GM10266 (cell line): ENCODE measurements at regions not wholly inside any gene's neighbourhood (a gene's known extent, or its start where the extent isn't known, plus 50 kb on each side); places are given as distances from the start of the nearest gene placed in this dataset.

Source experiments
- DNase-seq: peaks from one replicate; pipeline ENCODE4 v3.0.0; 2012; ENCODE audit errors: extremely low spot score
- TF ChIP-seq, protein P1 (sequence below): IDR thresholded peaks from 2 replicates; pipeline ENCODE4 v1.5.1; 2012; ENCODE audit warnings: mild to moderate bottlenecking, low read depth; ENCODE audit not compliant: control insufficient read depth, insufficient read depth; ENCODE audit errors: missing control alignments

DNA sequence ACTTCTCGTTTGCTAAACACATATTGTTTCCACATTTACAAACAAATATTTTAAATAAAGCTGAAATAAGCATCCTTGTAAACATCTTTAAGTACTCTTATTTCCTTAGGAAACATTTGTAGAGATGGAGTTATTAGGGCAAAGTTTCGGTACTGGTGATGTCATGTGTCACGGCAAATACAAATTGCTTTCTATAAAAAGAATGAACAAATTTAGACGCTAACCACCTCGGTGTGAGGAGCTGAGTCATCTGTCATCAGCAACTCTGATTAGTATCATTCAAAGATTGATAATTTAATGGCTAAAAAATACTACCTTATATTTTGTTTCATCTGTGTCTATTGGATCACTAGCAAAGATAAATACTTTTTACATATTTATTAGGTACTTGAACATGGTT is 982.0 kb downstream of the VRK1 start:
- no peak for DNase-seq
- TF ChIP-seq, protein P1, sequence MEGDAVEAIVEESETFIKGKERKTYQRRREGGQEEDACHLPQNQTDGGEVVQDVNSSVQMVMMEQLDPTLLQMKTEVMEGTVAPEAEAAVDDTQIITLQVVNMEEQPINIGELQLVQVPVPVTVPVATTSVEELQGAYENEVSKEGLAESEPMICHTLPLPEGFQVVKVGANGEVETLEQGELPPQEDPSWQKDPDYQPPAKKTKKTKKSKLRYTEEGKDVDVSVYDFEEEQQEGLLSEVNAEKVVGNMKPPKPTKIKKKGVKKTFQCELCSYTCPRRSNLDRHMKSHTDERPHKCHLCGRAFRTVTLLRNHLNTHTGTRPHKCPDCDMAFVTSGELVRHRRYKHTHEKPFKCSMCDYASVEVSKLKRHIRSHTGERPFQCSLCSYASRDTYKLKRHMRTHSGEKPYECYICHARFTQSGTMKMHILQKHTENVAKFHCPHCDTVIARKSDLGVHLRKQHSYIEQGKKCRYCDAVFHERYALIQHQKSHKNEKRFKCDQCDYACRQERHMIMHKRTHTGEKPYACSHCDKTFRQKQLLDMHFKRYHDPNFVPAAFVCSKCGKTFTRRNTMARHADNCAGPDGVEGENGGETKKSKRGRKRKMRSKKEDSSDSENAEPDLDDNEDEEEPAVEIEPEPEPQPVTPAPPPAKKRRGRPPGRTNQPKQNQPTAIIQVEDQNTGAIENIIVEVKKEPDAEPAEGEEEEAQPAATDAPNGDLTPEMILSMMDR: no peak

DNA sequence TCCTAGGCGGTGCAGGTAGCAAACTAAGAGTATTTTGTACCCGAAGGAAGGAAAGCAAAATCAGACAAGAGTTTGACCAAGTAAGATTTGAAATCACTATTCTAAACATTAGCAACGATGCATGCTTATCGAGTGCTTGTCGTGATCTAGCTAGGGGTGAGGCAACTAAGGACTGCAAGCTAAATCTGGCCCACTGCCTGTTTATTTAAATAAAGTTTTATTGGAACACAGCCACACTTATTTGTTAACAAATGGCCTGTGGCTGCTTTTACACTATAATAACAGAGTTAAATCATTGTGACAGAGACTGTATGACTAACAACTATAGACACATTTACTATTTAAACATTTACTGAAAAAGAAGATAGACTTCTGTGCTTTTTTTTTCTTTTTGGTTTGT is 983.6 kb downstream of the VRK1 start:
- TF ChIP-seq, protein P1: no peak
- no peak for DNase-seq

DNA sequence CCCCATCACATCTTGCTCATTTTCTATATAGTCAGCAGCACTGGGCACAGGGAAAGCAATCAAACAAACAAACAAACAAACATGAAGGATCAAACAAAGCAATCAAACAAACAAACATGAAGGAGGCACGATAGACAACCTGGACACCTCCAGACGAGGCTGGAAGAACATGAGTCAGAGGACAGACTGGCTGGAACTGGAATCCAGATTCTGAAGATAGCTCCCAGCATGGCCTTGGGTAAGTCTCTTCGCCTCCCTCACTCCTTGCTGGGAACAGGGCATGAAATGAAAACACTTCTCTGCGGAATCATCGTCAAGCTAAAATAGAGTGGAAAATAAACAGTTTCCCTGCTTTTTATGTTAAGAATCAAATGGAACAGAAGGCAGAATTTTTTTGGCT is 984.8 kb downstream of the VRK1 start:
- TF ChIP-seq, protein P1: no peak
- DNase-seq: no peak

DNA sequence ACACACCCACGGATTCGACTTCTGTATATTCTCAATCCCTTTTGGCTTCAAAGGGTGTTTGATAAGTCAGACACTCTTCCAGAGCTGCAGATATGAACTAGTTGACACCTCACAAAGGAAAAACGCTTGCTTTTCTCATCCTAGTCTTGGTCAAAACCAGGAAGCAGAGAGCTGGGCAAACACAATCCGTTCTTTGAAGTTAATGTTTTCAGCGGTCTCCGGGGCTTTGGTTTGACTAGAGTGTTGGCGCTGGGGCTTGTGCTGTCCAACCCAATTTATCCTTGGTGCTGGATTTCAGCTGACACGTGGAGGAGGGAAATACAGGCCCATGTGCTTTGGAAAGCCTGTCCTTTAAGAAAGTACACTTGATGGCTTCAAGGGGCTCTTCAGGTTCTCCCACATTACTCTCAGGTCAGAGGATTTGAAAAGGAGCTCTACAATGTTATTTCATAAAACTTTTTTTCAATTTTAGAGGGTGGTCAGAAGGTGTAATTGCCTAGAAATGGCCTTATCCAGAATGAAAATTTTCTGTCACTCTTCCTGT is 985.8 kb downstream of the VRK1 start:
- DNase-seq: no peak
- TF ChIP-seq, protein P1: no peak

DNA sequence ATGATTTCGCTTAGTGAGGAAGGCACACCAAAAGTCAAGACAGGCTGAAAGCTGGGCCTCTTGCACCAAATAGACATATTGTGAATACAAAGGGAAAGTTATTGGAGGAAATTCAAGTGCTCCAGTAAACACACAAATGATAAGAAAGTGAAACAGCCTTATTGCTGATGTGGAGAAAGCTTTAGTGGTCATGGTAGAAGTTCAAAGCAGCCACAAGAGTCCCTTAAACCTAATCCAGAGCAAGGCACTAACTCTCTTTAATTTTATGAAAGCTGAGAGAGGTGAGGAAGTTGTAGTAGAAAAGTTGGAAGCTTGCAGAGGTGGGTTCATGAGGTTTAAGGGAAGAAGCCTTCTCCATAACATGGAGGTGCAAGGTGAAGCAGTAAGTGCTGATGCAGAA is 988.3 kb downstream of the VRK1 start:
- TF ChIP-seq, protein P1: no peak
- DNase-seq: no peak

DNA sequence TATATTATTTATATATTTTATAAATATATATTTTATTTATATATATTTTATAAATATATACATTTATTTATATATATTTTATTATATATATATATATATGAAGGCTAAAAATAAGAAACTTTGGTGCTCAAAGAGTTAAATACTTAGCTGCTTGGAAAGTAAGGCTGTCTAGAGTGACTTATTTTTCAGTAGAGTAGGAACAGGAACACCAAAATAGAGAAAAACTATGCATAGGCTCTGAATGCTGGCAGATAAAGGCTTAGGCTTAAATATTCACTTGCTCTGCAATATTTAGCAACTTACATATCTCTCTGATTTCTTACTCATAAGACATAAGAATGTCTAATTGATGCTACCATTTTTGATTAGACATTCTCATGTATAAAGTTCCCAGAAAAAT is 991.2 kb downstream of the VRK1 start:
- TF ChIP-seq, protein P1: no peak
- DNase-seq: no peak

DNA sequence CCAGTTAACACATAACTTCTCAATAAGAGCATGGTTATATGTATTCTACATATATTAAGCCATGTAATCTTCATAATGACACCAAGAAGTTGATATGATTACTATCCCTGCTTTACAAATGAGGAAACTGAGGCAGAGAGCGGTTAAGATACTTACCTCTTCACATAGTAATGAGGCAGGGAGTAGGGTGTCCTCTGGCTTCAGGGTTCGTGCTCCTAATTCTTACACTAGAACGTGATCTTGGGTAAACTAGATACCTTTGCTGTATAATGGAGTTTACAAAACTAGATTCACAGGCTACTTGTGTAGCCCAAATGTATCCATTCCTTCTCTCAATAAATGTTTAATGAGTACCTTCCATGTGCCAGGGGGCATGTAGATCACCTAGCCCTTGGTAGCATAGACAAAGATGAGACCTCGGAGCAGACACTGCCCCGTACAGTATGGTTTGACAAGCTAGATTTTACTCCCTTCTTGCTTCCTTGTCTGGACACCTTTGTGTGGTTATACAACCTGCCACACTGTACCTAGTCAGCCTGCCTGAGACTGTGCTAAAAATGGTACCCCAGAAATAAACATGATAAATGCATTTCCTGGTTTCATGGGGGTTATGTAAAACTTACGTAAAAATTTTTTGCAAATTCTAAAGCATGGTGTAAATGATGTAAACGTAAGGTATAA is 991.8 kb downstream of the VRK1 start:
- DNase-seq: no peak
- TF ChIP-seq, protein P1: no peak
